Heart left ventricle (tissue), 13 donors: ENCODE measurements at regions not wholly inside any gene's neighbourhood (a gene's known extent, or its start where the extent isn't known, plus 50 kb on each side); places are given as distances from the start of the nearest gene placed in this dataset.

ENCODE experiments used
- CTCF ChIP-seq, 12 donors: fragments of 200-600 bp; sonication (generic) in 4 of 12; IDR thresholded peaks; one replicate each; pipeline versions ENCODE4 v1.5.0 to v1.8.0; 2018 to 2022; ENCODE audit warnings: antibody characterized with exemption in 12 of 12, mild to moderate bottlenecking in 5 of 12
- POLR2A ChIP-seq, 2 donors: fragments of 450-650 bp; IDR thresholded peaks; one replicate each; pipeline ENCODE4 v1.6.1; 2017; ENCODE audit warnings: antibody characterized with exemption in 2 of 2, mild to moderate bottlenecking in 2 of 2, moderate library complexity in 2 of 2
- donor health status: ischemic (EF 13 %, LVEDD 7.1; RV severe dilation, severe dysfunction).
- donor health status: DM: no; HTN: yes; CAD: no.
- donor health status: DM: no; HTN: no; CAD: no.
- donor health status: ischemic (EF 25% LVEDD 6.9; RV normal size, moderate dysfunction).
- donor health status: ischemic (EF 25% LVEDD 5.7; RV mildly dilated, moderate dysfunction).
- donor health status: ischemic (EF 35%, LVEDD 5.7; RV mildly dilated, moderate dysfunction).
- donor health status: nonischemic (EF 11% LVEDD 7.7; RV severe dilation, severe dysfunction).
- donor health status: DM: yes; HTN: yes; CAD: no.
- donor health status: PGD.
- donor health status: ischemic (EF 29% LVEDD 5.4; RV normal size, mild dysfunction).
- donor health status: nonischemic (EF 23%, LVEDD 6.1; RV moderate dilation, normal function).

- TF ChIP-seq CTCF (IDR thresholded peaks at IDR 0.05) (no peak), POLR2A (IDR thresholded peaks at IDR 0.05) (no peak)
Measured at GRCh38 chr7:108972004-108972403, 402.3 kb downstream of the DNAJB9 start.
